Mesendoderm (in vitro differentiated cells): ENCODE measurements at regions not wholly inside any gene's neighbourhood (a gene's known extent, or its start where the extent isn't known, plus 50 kb on each side); places are given as distances from the start of the nearest gene placed in this dataset. TPM values are rescaled to one million over a fixed set of nuclear protein-coding genes. Genes with fewer than 3 reads are reported as not detected.

ENCODE experiments used
- small RNA-seq: library from polyadenylated mRNA; stranded (forward); fragments of <200 nt; extraction: miRNeasy Mini kit (QIAGEN cat#:217004); gene quantifications from one replicate; pipeline ENCODE3, GENCODE V24; 2013; ENCODE audit not compliant: insufficient read depth

Small RNAs in the stretch of these regions (small RNA-seq; reads per million reads assigned to genes)
- gene MIR3664 (40.1 reads per million, percentile 94 among the genes with 10 or more reads in this experiment), gene RF00019 (not detected)
